Prostate gland (tissue), 2 donors: ENCODE measurements at regions not wholly inside any gene's neighbourhood (a gene's known extent, or its start where the extent isn't known, plus 50 kb on each side); places are given as distances from the start of the nearest gene placed in this dataset.

Experiments used
- DNase-seq: peaks from one replicate; pipeline ENCODE4 v3.0.0-alpha.2; 2019; ENCODE audit warnings: low spot score
- H3K27ac ChIP-seq, 2 donors: fragments of 200-600 bp; sonication (generic); 2 replicates each; pipeline ENCODE4 v1.5.1; 2017 to 2019
- H3K27me3 ChIP-seq: fragments of 200-600 bp; sonication (generic); replicated peaks from 2 replicates; pipeline ENCODE4 v1.5.1; 2019; ENCODE audit not compliant: insufficient read depth
- H3K36me3 ChIP-seq, 2 donors: fragments of 200-600 bp; sonication (generic); 1 replicate in 1 of 2; 2 replicates in 1 of 2; pipeline versions ENCODE4 v1.5.1 to v1.8.1; 2017 to 2019
- H3K4me1 ChIP-seq: fragments of 200-600 bp; sonication (generic); replicated peaks from 2 replicates; pipeline ENCODE4 v1.5.1; 2019
- H3K4me3 ChIP-seq, 2 donors: fragments of 200-600 bp; sonication (generic); 2 replicates each; pipeline ENCODE4 v1.5.1; 2017 to 2019
- H3K9me3 ChIP-seq: fragments of 200-600 bp; sonication (generic); 2 replicates; pipeline ENCODE4 v1.5.1; 2017
- CTCF ChIP-seq, 4 experiments: fragments of 200-600 bp in 2 of 4; fragments of 450-650 bp in 2 of 4; sonication (generic) in 2 of 4; IDR thresholded peaks; 1 replicate in 3 of 4; 2 replicates in 1 of 4; pipeline ENCODE4 v1.5.1; 2016 to 2019; ENCODE audit warnings: antibody characterized with exemption in 4 of 4, mild to moderate bottlenecking in 2 of 4, moderate library complexity in 2 of 4
- POLR2A ChIP-seq: fragments of 450-650 bp; IDR thresholded peaks from one replicate; pipeline ENCODE4 v1.6.1; 2016; ENCODE audit warnings: antibody characterized with exemption, mild to moderate bottlenecking
- POLR2AphosphoS5 ChIP-seq: sonication (generic); formaldehyde crosslinking; IDR thresholded peaks from one replicate; pipeline ENCODE4 v1.6.1; 2017; ENCODE audit warnings: antibody characterized with exemption
- WGBS: methylation state at CpG from one replicate; pipeline ENCODE4 v1.1.5; 2018; 5-methylcytosine and 5-hydroxymethylcytosine counted together
- intact Hi-C: fragments of 100-400 bp; cut with DNase I; formaldehyde crosslinking; loops from one replicate; pipeline ENCODE4 v1.14.2; 2022

- DNase-seq: no peak
Observed at GRCh38 chr9:79975621-79976256, 404.0 kb downstream of the TLE4 start.

GRCh38 chr9:79974806-79975422, 403.1 kb downstream of the TLE4 start:
- H3K27me3 ChIP-seq: no peaks in the 10 kb centered on the region
- intact Hi-C loops: no loop called here
- DNase-seq: no peak
- TF ChIP-seq POLR2AphosphoS5 (no peak), CTCF (IDR thresholded peaks at IDR 0.05) (no peak), POLR2A (no peak)
- no peak overlapping the region for H3K4me3 ChIP-seq
- WGBS: 79% methylated on average over 12 of the region's 12 CpGs
- no peaks in the 10 kb centered on the region for H3K4me1 ChIP-seq
- H3K36me3 ChIP-seq: no peaks in the 10 kb centered on the region
- H3K27ac ChIP-seq: no peak overlapping the region
- no peaks in the 10 kb centered on the region for H3K9me3 ChIP-seq

More at GRCh38 chr9:79975621-79976256, 404.0 kb downstream of the TLE4 start:
- Histone ChIP-seq H3K4me1 (no peaks in the 10 kb centered on the region), H3K27me3 (no peaks in the 10 kb centered on the region), H3K9me3 (no peaks in the 10 kb centered on the region), H3K27ac (no peak overlapping the region), H3K4me3 (no peak overlapping the region), H3K36me3 (no peaks in the 10 kb centered on the region)
- WGBS: 65% methylated on average over 10 of the region's 10 CpGs
- TF ChIP-seq CTCF (IDR thresholded peaks at IDR 0.05): no peak
- TF ChIP-seq POLR2AphosphoS5: no peak
- no peak for TF ChIP-seq POLR2A
- intact Hi-C loops: no loop called here

- no peaks in the 10 kb centered on the region for H3K36me3 ChIP-seq
- intact Hi-C loops: no loop called here
- no peak overlapping the region for H3K4me3 ChIP-seq
- H3K27ac ChIP-seq: no peak overlapping the region
- H3K4me1 ChIP-seq: no peaks in the 10 kb centered on the region
- H3K9me3 ChIP-seq: no peaks in the 10 kb centered on the region
- no peak for DNase-seq
- 87% methylated on average over 3 of the region's 3 CpGs for WGBS
- no peaks in the 10 kb centered on the region for H3K27me3 ChIP-seq
- no peak for TF ChIP-seq POLR2A
- no peak for TF ChIP-seq CTCF (IDR thresholded peaks at IDR 0.05)
- TF ChIP-seq POLR2AphosphoS5: no peak
Observed at GRCh38 chr9:79973627-79974026, 401.9 kb downstream of the TLE4 start.

GRCh38 chr9:79970146-79970425, 398.3 kb downstream of the TLE4 start:
- Histone ChIP-seq H3K36me3 (no peaks in the 10 kb centered on the region), H3K27ac (no peak overlapping the region), H3K4me3 (no peak overlapping the region), H3K9me3 (no peaks in the 10 kb centered on the region), H3K4me1 (no peaks in the 10 kb centered on the region), H3K27me3 (no peaks in the 10 kb centered on the region)
- no peak for TF ChIP-seq POLR2AphosphoS5
- TF ChIP-seq CTCF (IDR thresholded peaks at IDR 0.05): no peak
- no peak for TF ChIP-seq POLR2A
- DNase-seq: no peak
- 69% methylated on average over 2 of the region's 2 CpGs for WGBS
- intact Hi-C loops: no loop called here

GRCh38 chr9:79969393-79970145, 397.8 kb downstream of the TLE4 start:
- no peaks in the 10 kb centered on the region for H3K36me3 ChIP-seq
- H3K27ac ChIP-seq: no peak overlapping the region
- no peaks in the 10 kb centered on the region for H3K27me3 ChIP-seq
- no peak for DNase-seq
- 67% methylated on average over 3 of the region's 3 CpGs for WGBS
- no peaks in the 10 kb centered on the region for H3K9me3 ChIP-seq
- no peak overlapping the region for H3K4me3 ChIP-seq
- no peak for TF ChIP-seq POLR2A
- no peak for TF ChIP-seq CTCF (IDR thresholded peaks at IDR 0.05)
- TF ChIP-seq POLR2AphosphoS5: no peak
- intact Hi-C loops: no loop called here
- H3K4me1 ChIP-seq: no peaks in the 10 kb centered on the region
